Endothelial cell of umbilical vein (primary cell): ENCODE measurements at regions not wholly inside any gene's neighbourhood (a gene's known extent, or its start where the extent isn't known, plus 50 kb on each side); places are given as distances from the start of the nearest gene placed in this dataset.

Experiments
- BruUV-seq: library from RNA; stranded (reverse); fragments of 400-500 nt; replicated peaks from 2 replicates; lab custom pipeline; 2021; lab: Mats Ljungman, UMichigan
- CTCF ChIA-PET: fragments of 300-600, 350-600 bp; sonication (Branson Sonifier 250); formaldehyde crosslinking; loops from one replicate; lab custom pipeline; 2021; ENCODE audit warnings: antibody characterized with exemption, inconsistent platforms; lab: Charles Lee
- POLR2A ChIA-PET: fragments of 300-600, 350-600 bp; sonication (Branson Sonifier 250); formaldehyde crosslinking; loops from one replicate; lab custom pipeline; 2021; ENCODE audit warnings: antibody characterized with exemption, inconsistent platforms; lab: Charles Lee
- DNase-seq: peaks from one replicate; pipeline ENCODE4 v3.0.0-alpha.2; 2011; ENCODE audit warnings: low read depth, low spot score
- FAIRE-seq: peaks from 2 replicates; lab custom pipeline; 2011; peaks lifted over from hg19 to GRCh38; lab: Jason Lieb, UNC
- H2AFZ ChIP-seq: 2 replicates; pipeline ENCODE4 v1.6.0; 2012; ENCODE audit warnings: low read depth, low read length, control low read depth, inconsistent platforms
- H3K27ac ChIP-seq: 2 replicates; pipeline ENCODE4 v1.5.1; 2011; ENCODE audit warnings: low read depth, mild to moderate bottlenecking, control low read depth, low read length, moderate library complexity; ENCODE audit not compliant: insufficient read depth
- H3K27me3 ChIP-seq, 2 experiments: 2 replicates each; pipeline versions ENCODE4 v1.6.0 to v1.6.1; 2011; ENCODE audit warnings: low read length in 2 of 2, mixed read lengths in 1 of 2; ENCODE audit not compliant: control insufficient read depth in 2 of 2, insufficient read depth in 2 of 2
- H3K36me3 ChIP-seq, 2 experiments: 2 replicates in 1 of 2; 3 replicates in 1 of 2; pipeline ENCODE4 v1.5.1; 2011; ENCODE audit warnings: low read length in 2 of 2, mild to moderate bottlenecking in 1 of 2, moderate library complexity in 1 of 2; ENCODE audit not compliant: control insufficient read depth in 2 of 2, insufficient read depth in 2 of 2; ENCODE audit errors: extremely low read depth in 1 of 2
- H3K4me1 ChIP-seq: 3 replicates; pipeline ENCODE4 v1.5.1; 2011; ENCODE audit warnings: mild to moderate bottlenecking, low read length; ENCODE audit not compliant: control insufficient read depth, insufficient read depth; ENCODE audit errors: extremely low read depth
- H3K4me2 ChIP-seq: 2 replicates; pipeline ENCODE4 v1.6.1; 2011; ENCODE audit warnings: low read length, control low read depth, mixed read lengths; ENCODE audit not compliant: insufficient read depth
- H3K4me3 ChIP-seq, 3 experiments: fragments of 200-600 bp in 1 of 3; sonication (generic), shearing (Covaris generic) in 1 of 3; replicated peaks in 1 of 3; 2 replicates each; pipeline ENCODE4 v1.5.1; 2011 to 2016; ENCODE audit warnings: control low read depth in 3 of 3, low read length in 3 of 3, mild to moderate bottlenecking in 2 of 3, inconsistent platforms in 1 of 3, low read depth in 1 of 3, moderate library complexity in 1 of 3; ENCODE audit not compliant: insufficient read depth in 1 of 3
- H3K79me2 ChIP-seq: 2 replicates; pipeline ENCODE4 v1.6.0; 2012; ENCODE audit warnings: low read length, inconsistent platforms; ENCODE audit not compliant: control insufficient read depth, insufficient read depth
- H3K9ac ChIP-seq: replicated peaks from 2 replicates; pipeline ENCODE3; 2011; ENCODE audit warnings: low read length, control low read depth; ENCODE audit not compliant: insufficient read depth; ENCODE audit errors: extremely low read depth
- H3K9me1 ChIP-seq: replicated peaks from 3 replicates; pipeline ENCODE4 v1.6.0; 2011; ENCODE audit warnings: mild to moderate bottlenecking, low read length; ENCODE audit not compliant: control insufficient read depth, insufficient read depth; ENCODE audit errors: extremely low read depth
- H3K9me3 ChIP-seq: replicated peaks from 2 replicates; pipeline ENCODE4 v1.5.1; 2012; ENCODE audit warnings: low read length, inconsistent platforms; ENCODE audit not compliant: control insufficient read depth, insufficient read depth
- H4K20me1 ChIP-seq: replicated peaks from 2 replicates; pipeline ENCODE3; 2011; ENCODE audit warnings: mild to moderate bottlenecking, low read length; ENCODE audit not compliant: control insufficient read depth, insufficient read depth; ENCODE audit errors: extremely low read depth
- CTCF ChIP-seq, 2 donors: IDR thresholded peaks; 1 replicate in 1 of 2; 2 replicates in 1 of 2; pipeline ENCODE4 v1.5.1; 2011; ENCODE audit warnings: low read length in 2 of 2, mild to moderate bottlenecking in 2 of 2, moderate library complexity in 2 of 2, control low read depth in 1 of 2, inconsistent platforms in 1 of 2, low read depth in 1 of 2; ENCODE audit not compliant: insufficient read depth in 1 of 2; ENCODE audit errors: extremely low read depth in 1 of 2
- EZH2 ChIP-seq: IDR thresholded peaks from 2 replicates; pipeline ENCODE4 v1.6.1; 2012; ENCODE audit warnings: borderline replicate concordance, low read depth, mild to moderate bottlenecking, moderate library complexity, low read length, inconsistent platforms; ENCODE audit not compliant: severe bottlenecking
- FOS ChIP-seq: IDR thresholded peaks from 2 replicates; pipeline ENCODE4 v1.6.1; 2011; ENCODE audit warnings: mild to moderate bottlenecking, low read length, moderate library complexity, borderline replicate concordance; ENCODE audit not compliant: insufficient read depth
- GATA2 ChIP-seq: IDR thresholded peaks from 2 replicates; pipeline ENCODE4 v1.7.0; 2011; ENCODE audit warnings: low read depth, mild to moderate bottlenecking, moderate library complexity, mixed read lengths, low read length; ENCODE audit not compliant: insufficient read length, insufficient read depth
- JUN ChIP-seq: IDR thresholded peaks from 2 replicates; pipeline ENCODE4 v1.6.1; 2011; ENCODE audit warnings: borderline replicate concordance, low read depth; ENCODE audit not compliant: insufficient read length, insufficient read depth
- MAX ChIP-seq: IDR thresholded peaks from 2 replicates; pipeline ENCODE4 v1.6.1; 2011; ENCODE audit not compliant: insufficient read depth, insufficient read length
- MYC ChIP-seq: IDR thresholded peaks from one replicate; pipeline ENCODE4 v1.6.1; 2011; ENCODE audit warnings: mild to moderate bottlenecking, low read depth, low read length
- POLR2A ChIP-seq: IDR thresholded peaks from 2 replicates; pipeline ENCODE4 v1.6.1; 2012; ENCODE audit warnings: low read depth, mild to moderate bottlenecking, control low read depth, low read length
- POLR2AphosphoS5 ChIP-seq: IDR thresholded peaks from 2 replicates; pipeline ENCODE4 v1.6.1; 2012; ENCODE audit warnings: low read depth, mild to moderate bottlenecking, control low read depth, low read length, moderate library complexity; ENCODE audit not compliant: insufficient read depth
- dilution Hi-C: fragments of 300-500 bp; cut with MboI; formaldehyde crosslinking; loops from one replicate; pipeline ENCODE4 v1.15.0; 2019; ENCODE audit warnings: low sequenced_read_pairs; ENCODE audit not compliant: extremely low pct_ligation_motif_present
- intact Hi-C: fragments of 100-400 bp; cut with micrococcal nuclease; formaldehyde crosslinking; loops from one replicate; pipeline ENCODE4 v1.10.0; 2022

GRCh38 chr13:44011036-44011435 is 131.3 kb downstream of the LACC1 start:
- ChIA-PET CTCF (interaction anchor here (2.0 kb wide), 1 partner anchor 10 kb away, joined by 5 read pairs; no protein-coding TSS in a partner anchor), POLR2A (no interaction called here)
- no peaks in the 10 kb centered on the region for H3K79me2 ChIP-seq
- no peaks in the 10 kb centered on the region for H3K9me1 ChIP-seq
- no peak for TF ChIP-seq EZH2
- TF ChIP-seq GATA2 = no peak
- TF ChIP-seq JUN = no peak
- TF ChIP-seq MYC = no peak
- no peak for TF ChIP-seq POLR2A
- TF ChIP-seq CTCF (IDR thresholded peaks at IDR 0.05; ENCODE audit: extremely low read depth in 1 of 2, insufficient read depth in 1 of 2, low read depth in 1 of 2, low read length in 2 of 2) = no peak
- no peak for TF ChIP-seq POLR2AphosphoS5
- TF ChIP-seq MAX = no peak
- no peak for TF ChIP-seq FOS
- intact Hi-C loops (loop anchor here (5.0 kb wide), 1 partner anchor 131 kb away; no protein-coding TSS in a partner anchor), dilution Hi-C loops (no loop called here)
- DNase-seq = no peak
- H3K4me1 ChIP-seq = peaks cover 14% of the 10 kb centered on the region
- H3K27me3 ChIP-seq = peaks cover 0 to 3% of the 10 kb centered on the region in 2 experiments
- no TSS peak for BruUV-seq
- H3K4me3 ChIP-seq = no peak overlapping the region
- H3K4me2 ChIP-seq = no peak overlapping the region
- H2AFZ ChIP-seq = no peak overlapping the region
- H3K27ac ChIP-seq = no peak overlapping the region
- no peak overlapping the region for H3K9ac ChIP-seq
- no peaks in the 10 kb centered on the region for H4K20me1 ChIP-seq
- FAIRE-seq = no peak
- no peaks in the 10 kb centered on the region for H3K9me3 ChIP-seq
- H3K36me3 ChIP-seq = no peaks in the 10 kb centered on the region
